ENCODE measurements at regions not wholly inside any gene's neighbourhood (a gene's known extent, or its start where the extent isn't known, plus 50 kb on each side); places are given as distances from the start of the nearest gene placed in this dataset.
"Not testable (repeated sequence)": the region's sequence is repeated elsewhere in the genome, so short reads cannot be mapped to it uniquely, and the experiment has no call there.

GRCh38 chr6:82611751-82612150 lies 248.1 kb downstream of the TPBG start:
- H3K27me3 ChIP-seq (ENCODE audit: control insufficient read depth in 2 of 2, insufficient read depth in 1 of 2, low read length in 1 of 2), result no peaks in the 10 kb centered on the region
- no peak overlapping the region for H3K4me3 ChIP-seq (ENCODE audit: low read length in 2 of 2)
- H3K4me1 ChIP-seq (ENCODE audit: control insufficient read depth in 2 of 2, insufficient read depth in 2 of 2, low read length in 2 of 2), result no peaks in the 10 kb centered on the region
- no peak for DNase-seq (ENCODE audit: low read depth in 6 of 9, low spot score in 9 of 9)
- H3K9me3 ChIP-seq (ENCODE audit: control insufficient read depth in 2 of 2, insufficient read depth in 1 of 2, low read length in 1 of 2), result no peaks in the 10 kb centered on the region
- WGBS, result 97% methylated on average over 1 of the region's 1 CpG
- H3K36me3 ChIP-seq (ENCODE audit: control insufficient read depth in 2 of 2, insufficient read depth in 2 of 2, low read length in 1 of 2), result no peaks in the 10 kb centered on the region
- no peak overlapping the region for H3K27ac ChIP-seq (ENCODE audit: low read depth in 1 of 2, low read length in 1 of 2)

- no peak for DNase-seq (ENCODE audit: low read depth in 6 of 9, low spot score in 9 of 9)
- H3K4me3 ChIP-seq (ENCODE audit: low read length in 2 of 2), result no peak overlapping the region
- H3K9me3 ChIP-seq (ENCODE audit: control insufficient read depth in 2 of 2, insufficient read depth in 1 of 2, low read length in 1 of 2), result no peaks in the 10 kb centered on the region
- H3K36me3 ChIP-seq (ENCODE audit: control insufficient read depth in 2 of 2, insufficient read depth in 2 of 2, low read length in 1 of 2), result no peaks in the 10 kb centered on the region
- 93% methylated on average over 1 of the region's 1 CpG for WGBS
- H3K27ac ChIP-seq (ENCODE audit: low read depth in 1 of 2, low read length in 1 of 2), result no peak overlapping the region
- H3K4me1 ChIP-seq (ENCODE audit: control insufficient read depth in 2 of 2, insufficient read depth in 2 of 2, low read length in 2 of 2), result no peaks in the 10 kb centered on the region
- H3K27me3 ChIP-seq (ENCODE audit: control insufficient read depth in 2 of 2, insufficient read depth in 1 of 2, low read length in 1 of 2), result no peaks in the 10 kb centered on the region
Observed at GRCh38 chr6:82612475-82613039, 248.9 kb downstream of the TPBG start.

GRCh38 chr6:82614518-82614917 lies 250.9 kb downstream of the TPBG start:
- DNase-seq (ENCODE audit: low read depth in 6 of 9, low spot score in 9 of 9), result no peak
- Histone ChIP-seq H3K9me3 (ENCODE audit: control insufficient read depth in 2 of 2, insufficient read depth in 1 of 2, low read length in 1 of 2) (no peaks in the 10 kb centered on the region), H3K27me3 (ENCODE audit: control insufficient read depth in 2 of 2, insufficient read depth in 1 of 2, low read length in 1 of 2) (no peaks in the 10 kb centered on the region), H3K4me3 (ENCODE audit: low read length in 2 of 2) (no peak overlapping the region), H3K36me3 (ENCODE audit: control insufficient read depth in 2 of 2, insufficient read depth in 2 of 2, low read length in 1 of 2) (no peaks in the 10 kb centered on the region), H3K4me1 (ENCODE audit: control insufficient read depth in 2 of 2, insufficient read depth in 2 of 2, low read length in 2 of 2) (no peaks in the 10 kb centered on the region), H3K27ac (ENCODE audit: low read depth in 1 of 2, low read length in 1 of 2) (no peak overlapping the region)
- 27% methylated on average over 3 of the region's 3 CpGs for WGBS

GRCh38 chr6:82616386-82617028 lies 252.9 kb downstream of the TPBG start:
- Histone ChIP-seq H3K4me3 (ENCODE audit: low read length in 2 of 2) (no peak overlapping the region), H3K27ac (ENCODE audit: low read depth in 1 of 2, low read length in 1 of 2) (no peak overlapping the region)
- WGBS, result 89% methylated on average over 4 of the region's 4 CpGs

GRCh38 chr6:82617648-82618047 lies 254.0 kb downstream of the TPBG start:
- Histone ChIP-seq H3K36me3 (ENCODE audit: control insufficient read depth in 2 of 2, insufficient read depth in 2 of 2, low read length in 1 of 2) (no peaks in the 10 kb centered on the region), H3K27ac (ENCODE audit: low read depth in 1 of 2, low read length in 1 of 2) (no peak overlapping the region), H3K4me3 (ENCODE audit: low read length in 2 of 2) (no peak overlapping the region), H3K4me1 (ENCODE audit: control insufficient read depth in 2 of 2, insufficient read depth in 2 of 2, low read length in 2 of 2) (no peaks in the 10 kb centered on the region), H3K27me3 (ENCODE audit: control insufficient read depth in 2 of 2, insufficient read depth in 1 of 2, low read length in 1 of 2) (no peaks in the 10 kb centered on the region), H3K9me3 (ENCODE audit: control insufficient read depth in 2 of 2, insufficient read depth in 1 of 2, low read length in 1 of 2) (no peaks in the 10 kb centered on the region)
- DNase-seq (ENCODE audit: low read depth in 6 of 9, low spot score in 9 of 9), result no peak

More at GRCh38 chr6:82616386-82617028, 252.9 kb downstream of the TPBG start:
- Histone ChIP-seq H3K4me1 (ENCODE audit: control insufficient read depth in 2 of 2, insufficient read depth in 2 of 2, low read length in 2 of 2) (no peaks in the 10 kb centered on the region), H3K36me3 (ENCODE audit: control insufficient read depth in 2 of 2, insufficient read depth in 2 of 2, low read length in 1 of 2) (no peaks in the 10 kb centered on the region), H3K27me3 (ENCODE audit: control insufficient read depth in 2 of 2, insufficient read depth in 1 of 2, low read length in 1 of 2) (no peaks in the 10 kb centered on the region), H3K9me3 (ENCODE audit: control insufficient read depth in 2 of 2, insufficient read depth in 1 of 2, low read length in 1 of 2) (no peaks in the 10 kb centered on the region)
- no peak for DNase-seq (ENCODE audit: low read depth in 6 of 9, low spot score in 9 of 9)

- Histone ChIP-seq H3K9me3 (ENCODE audit: control insufficient read depth in 2 of 2, insufficient read depth in 1 of 2, low read length in 1 of 2) (no peaks in the 10 kb centered on the region), H3K27me3 (ENCODE audit: control insufficient read depth in 2 of 2, insufficient read depth in 1 of 2, low read length in 1 of 2) (no peaks in the 10 kb centered on the region), H3K4me1 (ENCODE audit: control insufficient read depth in 2 of 2, insufficient read depth in 2 of 2, low read length in 2 of 2) (no peaks in the 10 kb centered on the region), H3K4me3 (ENCODE audit: low read length in 2 of 2) (no peak overlapping the region), H3K36me3 (ENCODE audit: control insufficient read depth in 2 of 2, insufficient read depth in 2 of 2, low read length in 1 of 2) (no peaks in the 10 kb centered on the region), H3K27ac (ENCODE audit: low read depth in 1 of 2, low read length in 1 of 2) (no peak overlapping the region)
- no peak for DNase-seq (ENCODE audit: low read depth in 6 of 9, low spot score in 9 of 9)
Observed at GRCh38 chr6:82619573-82619972, 256.0 kb downstream of the TPBG start.

- Histone ChIP-seq H3K27ac (ENCODE audit: low read depth in 1 of 2, low read length in 1 of 2) (no peak overlapping the region), H3K36me3 (ENCODE audit: control insufficient read depth in 2 of 2, insufficient read depth in 2 of 2, low read length in 1 of 2) (no peaks in the 10 kb centered on the region), H3K4me1 (ENCODE audit: control insufficient read depth in 2 of 2, insufficient read depth in 2 of 2, low read length in 2 of 2) (no peaks in the 10 kb centered on the region), H3K9me3 (ENCODE audit: control insufficient read depth in 2 of 2, insufficient read depth in 1 of 2, low read length in 1 of 2) (no peaks in the 10 kb centered on the region), H3K4me3 (ENCODE audit: low read length in 2 of 2) (no peak overlapping the region), H3K27me3 (ENCODE audit: control insufficient read depth in 2 of 2, insufficient read depth in 1 of 2, low read length in 1 of 2) (no peaks in the 10 kb centered on the region)
- no peak for DNase-seq (ENCODE audit: low read depth in 6 of 9, low spot score in 9 of 9)
Observed at GRCh38 chr6:82622461-82622860, 258.8 kb downstream of the TPBG start.

GRCh38 chr6:82624251-82624650 lies 260.6 kb downstream of the TPBG start:
- no peak overlapping the region for H3K27ac ChIP-seq (ENCODE audit: low read depth in 1 of 2, low read length in 1 of 2)
- no peaks in the 10 kb centered on the region for H3K36me3 ChIP-seq (ENCODE audit: control insufficient read depth in 2 of 2, insufficient read depth in 2 of 2, low read length in 1 of 2)
- H3K4me1 ChIP-seq (ENCODE audit: control insufficient read depth in 2 of 2, insufficient read depth in 2 of 2, low read length in 2 of 2), result no peaks in the 10 kb centered on the region
- no peaks in the 10 kb centered on the region for H3K9me3 ChIP-seq (ENCODE audit: control insufficient read depth in 2 of 2, insufficient read depth in 1 of 2, low read length in 1 of 2)
- 93% methylated on average over 3 of the region's 3 CpGs for WGBS
- no peaks in the 10 kb centered on the region for H3K27me3 ChIP-seq (ENCODE audit: control insufficient read depth in 2 of 2, insufficient read depth in 1 of 2, low read length in 1 of 2)
- no peak for DNase-seq (ENCODE audit: low read depth in 6 of 9, low spot score in 9 of 9)
- H3K4me3 ChIP-seq (ENCODE audit: low read length in 2 of 2), result no peak overlapping the region

DNA sequence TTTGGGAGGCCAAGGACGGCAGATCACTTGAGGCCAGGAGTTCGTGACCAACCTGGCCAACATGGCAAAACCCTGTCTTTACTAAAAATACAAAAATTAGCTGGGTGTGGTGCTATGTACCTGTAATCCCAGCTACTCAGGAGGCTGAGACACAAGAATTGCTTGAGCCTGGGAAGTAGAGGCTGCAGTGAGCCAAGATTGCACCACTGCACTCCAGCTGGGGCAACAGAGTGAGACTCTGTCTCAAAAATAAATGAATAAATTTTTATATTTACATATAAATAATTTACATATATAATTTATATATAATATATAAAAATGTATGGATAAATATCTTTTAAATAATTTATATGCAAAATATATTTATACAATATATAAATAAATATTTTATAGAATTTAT lies 263.3 kb downstream of the TPBG start:
- not testable (repeated sequence) for H3K27ac ChIP-seq (ENCODE audit: low read depth in 1 of 2, low read length in 1 of 2); H3K9me3 ChIP-seq (ENCODE audit: control insufficient read depth in 2 of 2, insufficient read depth in 1 of 2, low read length in 1 of 2); DNase-seq (ENCODE audit: low read depth in 6 of 9, low spot score in 9 of 9); H3K36me3 ChIP-seq (ENCODE audit: control insufficient read depth in 2 of 2, insufficient read depth in 2 of 2, low read length in 1 of 2); H3K27me3 ChIP-seq (ENCODE audit: control insufficient read depth in 2 of 2, insufficient read depth in 1 of 2, low read length in 1 of 2); H3K4me3 ChIP-seq (ENCODE audit: low read length in 2 of 2); H3K4me1 ChIP-seq (ENCODE audit: control insufficient read depth in 2 of 2, insufficient read depth in 2 of 2, low read length in 2 of 2)
- 91% methylated on average over 2 of the region's 2 CpGs for WGBS

All from thymus (tissue), 11 donors.